HG02970 (cell line): ENCODE measurements at regions not wholly inside any gene's neighbourhood (a gene's known extent, or its start where the extent isn't known, plus 50 kb on each side); places are given as distances from the start of the nearest gene placed in this dataset.
A peak's percentile ranks its signal among the peaks of the same experiment; 100 is the strongest.

ENCODE experiments used
- ATAC-seq: cut with Tn5 transposase; IDR thresholded peaks from one replicate; pipeline ENCODE4 v1.9.1; 2021; ENCODE audit warnings: mild to moderate bottlenecking, moderate library complexity, moderate number of reproducible peaks; ENCODE audit not compliant: unreplicated experiment, low FRiP score

DNA sequence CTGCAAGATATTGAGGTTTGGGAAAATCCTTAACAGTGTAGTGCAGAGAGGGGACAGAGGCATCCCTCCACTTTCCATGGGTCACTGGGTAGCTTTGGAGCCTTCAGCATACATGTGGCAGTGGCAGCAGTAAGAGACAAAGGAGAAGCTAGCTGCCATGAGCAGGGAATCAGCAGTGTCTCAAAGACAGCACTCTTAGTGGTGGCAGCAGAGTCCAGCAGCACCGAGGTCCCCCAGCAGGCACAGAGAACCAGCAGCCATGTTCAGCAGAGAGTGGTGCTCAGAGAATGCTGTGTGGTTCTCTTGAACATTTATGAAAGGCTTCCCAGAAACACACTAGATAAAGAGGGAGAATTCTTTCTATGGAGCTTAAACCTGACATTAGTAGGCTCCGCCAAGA lies 308.5 kb downstream of the CENPC start:
- no peak for ATAC-seq

GRCh38 chr4:67236318-67236717 lies 309.0 kb downstream of the CENPC start:
- ATAC-seq = no peak

- no peak for ATAC-seq
These were observed 311.0 kb downstream of the CENPC start for GRCh38 chr4:67234296-67234695.

DNA sequence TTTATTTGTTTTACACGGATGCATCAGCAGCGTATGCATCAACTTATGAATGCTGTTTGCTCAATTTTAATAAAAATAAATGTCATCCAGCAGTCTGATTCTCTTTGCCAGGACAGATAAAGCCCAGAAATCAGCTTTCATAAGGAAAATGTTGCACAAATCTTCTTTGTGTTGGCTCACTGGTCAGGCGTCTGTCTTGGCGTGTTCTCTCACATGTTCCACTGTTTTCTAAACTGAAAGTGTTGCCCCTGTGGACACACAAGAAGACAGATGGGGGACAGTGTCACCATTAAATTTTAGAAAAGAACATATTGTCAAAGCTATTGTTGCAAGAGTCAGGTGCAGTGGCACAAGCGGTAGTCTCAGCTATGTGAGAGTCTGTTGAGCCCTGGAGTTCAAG lies 316.2 kb downstream of the CENPC start:
- ATAC-seq = no peak

- no peak for ATAC-seq
These were observed 324.4 kb downstream of the CENPC start for GRCh38 chr4:67220861-67221260.

GRCh38 chr4:67218883-67219282 lies 326.4 kb downstream of the CENPC start:
- no peak for ATAC-seq

DNA sequence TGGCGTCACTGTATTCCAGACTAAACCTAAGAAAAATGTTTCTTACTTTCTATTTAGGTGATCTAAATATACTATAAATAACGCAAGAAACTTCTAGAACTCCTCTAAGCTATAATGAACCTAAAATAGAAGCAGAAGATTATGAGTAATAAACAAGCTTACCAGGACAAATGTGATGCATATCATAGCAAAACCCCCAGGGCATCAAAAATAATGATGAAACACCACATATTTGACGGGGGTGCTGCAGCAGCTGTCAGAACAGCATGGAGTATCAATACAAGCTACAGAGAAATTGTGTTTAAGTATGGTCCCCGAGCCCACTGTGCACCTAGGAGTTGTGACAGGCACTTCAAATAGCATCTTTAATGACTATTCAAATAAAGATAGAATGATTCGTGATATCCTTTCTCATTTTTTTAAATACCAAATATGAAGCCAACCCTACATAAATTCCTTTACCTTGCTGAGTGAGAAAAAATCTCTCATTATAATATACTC lies 337.3 kb downstream of the CENPC start:
- no peak for ATAC-seq

- ATAC-seq = no peak
These were observed 340.9 kb downstream of the CENPC start for GRCh38 chr4:67204441-67204840.

GRCh38 chr4:67201334-67201733 lies 344.0 kb downstream of the CENPC start:
- no peak for ATAC-seq

GRCh38 chr4:67198727-67199126 lies 346.6 kb downstream of the CENPC start:
- ATAC-seq = no peak

DNA sequence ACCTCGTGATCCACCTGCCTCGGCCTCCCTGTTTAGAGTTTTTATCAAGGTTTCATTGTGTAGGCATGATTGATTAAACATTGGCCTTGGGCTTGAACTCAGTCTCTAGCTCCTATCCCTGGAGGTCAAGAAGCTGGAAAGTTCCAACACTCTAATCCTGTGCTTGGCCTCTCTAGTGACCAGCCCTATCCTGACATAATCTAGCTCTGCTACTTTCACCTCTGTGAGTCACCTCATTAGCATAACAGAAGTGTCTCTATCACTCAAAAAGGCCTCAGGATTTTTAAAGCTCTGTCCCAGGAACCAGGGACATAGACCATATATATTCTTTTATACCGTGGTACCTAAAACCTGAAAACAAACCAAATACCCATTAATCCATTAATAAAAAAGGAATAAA lies 377.5 kb downstream of the CENPC start:
- ATAC-seq = no peak

DNA sequence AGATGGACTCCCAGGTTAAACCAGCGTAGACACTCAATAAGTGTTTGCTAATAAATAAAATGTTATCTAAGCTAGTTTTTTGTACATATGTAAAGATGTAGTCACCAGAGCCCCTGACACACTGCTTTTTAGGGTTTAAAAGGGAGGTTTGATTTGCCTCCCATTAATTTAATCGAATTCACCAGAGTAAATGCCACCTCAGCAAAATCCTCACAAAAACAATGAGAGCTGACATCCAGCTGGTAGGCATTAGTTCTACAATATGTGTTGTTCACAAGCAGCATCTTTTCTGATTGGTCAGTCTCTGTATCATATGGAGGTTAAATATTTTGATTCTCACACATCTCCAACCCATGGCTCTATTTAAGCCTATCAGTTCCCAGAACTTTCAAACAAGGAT lies 382.6 kb downstream of the CENPC start:
- ATAC-seq = no peak

- ATAC-seq = no peak
These were observed 384.0 kb downstream of the CENPC start for GRCh38 chr4:67161311-67161710.

GRCh38 chr4:67160394-67160793 lies 384.9 kb downstream of the CENPC start:
- ATAC-seq = no peak

DNA sequence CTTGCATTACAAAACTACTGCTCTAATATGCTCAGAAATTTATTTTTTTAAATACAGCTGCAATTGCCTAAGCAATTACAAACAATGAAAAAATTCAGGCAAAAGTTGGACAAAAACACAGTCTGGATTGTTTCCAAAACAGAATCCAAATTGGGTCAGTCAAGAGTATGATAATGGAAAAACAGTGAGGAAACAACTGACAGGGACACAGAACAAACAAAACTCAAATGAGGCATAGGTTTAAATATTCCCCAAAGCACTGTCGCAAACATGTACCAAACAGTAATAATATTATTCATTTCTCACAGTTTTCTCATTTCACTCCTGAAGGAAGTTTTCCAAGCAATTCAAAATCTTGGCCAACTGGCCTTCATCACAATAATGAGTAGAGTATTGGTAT lies 386.6 kb downstream of the CENPC start:
- no peak for ATAC-seq

GRCh38 chr4:67152976-67153375 lies 392.3 kb downstream of the CENPC start:
- ATAC-seq = no peak

GRCh38 chr4:67151376-67152343 lies 393.6 kb downstream of the CENPC start:
- no peak for ATAC-seq

DNA sequence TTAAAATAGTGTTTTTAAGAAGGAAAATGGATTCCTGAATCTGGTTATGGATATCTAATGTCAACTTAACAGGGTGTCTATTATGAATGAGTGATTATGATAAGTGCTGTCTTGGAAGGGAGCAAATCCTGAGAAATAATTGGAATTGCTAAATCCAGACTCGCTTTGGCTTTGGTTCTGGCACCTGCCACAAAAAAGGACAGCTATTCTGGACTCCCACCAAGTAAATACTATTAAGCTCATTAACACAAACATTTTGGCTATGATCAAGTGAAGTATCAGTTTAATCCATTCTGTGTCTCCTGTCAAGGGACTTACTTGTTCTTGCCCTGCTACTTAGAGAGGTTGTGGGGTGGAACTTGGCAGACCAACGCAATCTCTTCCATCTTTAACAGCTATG lies 403.7 kb downstream of the CENPC start:
- no peak for ATAC-seq

DNA sequence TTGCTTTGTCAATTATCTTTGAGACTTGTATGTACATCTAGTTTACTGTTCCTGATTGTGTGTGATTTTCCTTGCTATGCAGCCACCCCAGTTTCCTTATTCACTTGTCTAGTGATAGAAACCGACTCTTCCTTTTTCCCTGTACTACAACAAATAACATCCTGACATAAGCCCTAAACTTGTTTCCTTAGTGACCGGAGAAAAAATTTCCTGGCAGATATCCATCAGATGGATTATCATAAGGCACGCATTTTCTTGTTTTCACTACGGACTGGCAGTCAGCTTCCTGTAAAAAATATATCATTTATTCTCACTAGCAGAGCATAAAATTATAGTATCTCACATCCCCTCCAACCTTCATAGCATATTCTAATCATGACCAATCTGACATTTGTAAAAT lies 410.7 kb downstream of the CENPC start:
- no peak for ATAC-seq

DNA sequence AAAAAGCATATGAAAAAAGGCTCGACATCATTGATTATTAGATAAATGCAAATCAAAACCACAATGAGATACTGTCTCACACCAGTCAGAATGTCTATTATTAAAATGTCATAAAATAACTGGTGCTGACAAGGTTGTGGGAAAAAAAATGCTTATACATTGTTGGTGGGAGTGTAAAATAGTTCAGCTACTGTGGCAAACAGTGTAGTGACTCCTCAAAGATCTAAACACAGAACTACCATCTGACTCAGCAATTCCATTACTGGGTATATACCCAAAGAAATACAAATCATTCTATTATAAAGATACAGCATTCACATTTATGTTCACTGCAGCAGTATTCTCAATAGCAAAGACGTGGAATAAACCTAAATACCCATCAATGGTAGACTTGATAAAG lies 412.1 kb downstream of the CENPC start:
- no peak for ATAC-seq

- peak; percentile 78 for ATAC-seq
These were observed 414.1 kb downstream of the CENPC start for GRCh38 chr4:67131224-67131623.

DNA sequence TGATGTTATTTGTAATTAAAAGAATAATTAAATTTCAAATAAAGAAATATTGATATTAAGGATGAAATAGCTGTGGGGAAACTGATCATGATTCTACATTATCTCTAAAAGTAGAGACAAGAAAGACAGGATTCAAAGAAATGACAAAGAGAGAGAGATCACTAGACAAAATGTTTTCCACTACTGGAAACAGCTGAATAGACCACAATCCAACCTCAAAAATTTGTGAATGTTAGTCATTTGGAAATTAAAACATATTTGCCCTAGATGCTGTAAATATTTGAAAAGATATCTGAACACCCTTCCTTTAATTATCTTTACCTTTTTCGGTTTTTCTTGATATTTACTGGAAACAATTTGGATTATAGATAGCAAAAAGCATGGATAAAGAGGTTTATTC lies 414.9 kb downstream of the CENPC start:
- ATAC-seq = no peak
